IgD-negative memory B cell (primary cell): ENCODE measurements at regions not wholly inside any gene's neighbourhood (a gene's known extent, or its start where the extent isn't known, plus 50 kb on each side); places are given as distances from the start of the nearest gene placed in this dataset.

Experiments used
- H3K27ac Mint-ChIP-seq, 3 donors: one replicate each; pipeline ENCODE4 v1.8.0; 2020 to 2022; ENCODE audit warnings: mild to moderate bottlenecking in 3 of 3, mixed read lengths in 3 of 3, moderate library complexity in 1 of 3
- H3K27me3 Mint-ChIP-seq: one replicate; pipeline ENCODE4 v1.8.0; 2021; ENCODE audit warnings: mixed read lengths
- H3K36me3 Mint-ChIP-seq: one replicate; pipeline ENCODE4 v1.8.0; 2020; ENCODE audit warnings: mild to moderate bottlenecking, mixed read lengths
- H3K4me1 Mint-ChIP-seq, 3 donors: one replicate each; pipeline ENCODE4 v1.8.0; 2020 to 2022; ENCODE audit warnings: mixed read lengths in 3 of 3, mild to moderate bottlenecking in 1 of 3
- H3K4me3 Mint-ChIP-seq, 4 donors: one replicate each; pipeline ENCODE4 v1.8.0; 2020 to 2022; ENCODE audit warnings: mild to moderate bottlenecking in 4 of 4, mixed read lengths in 4 of 4, moderate library complexity in 3 of 4
- H3K9me3 Mint-ChIP-seq, 3 donors: one replicate each; pipeline ENCODE4 v1.8.0; 2020 to 2021; ENCODE audit warnings: mixed read lengths in 3 of 3, mild to moderate bottlenecking in 1 of 3

DNA sequence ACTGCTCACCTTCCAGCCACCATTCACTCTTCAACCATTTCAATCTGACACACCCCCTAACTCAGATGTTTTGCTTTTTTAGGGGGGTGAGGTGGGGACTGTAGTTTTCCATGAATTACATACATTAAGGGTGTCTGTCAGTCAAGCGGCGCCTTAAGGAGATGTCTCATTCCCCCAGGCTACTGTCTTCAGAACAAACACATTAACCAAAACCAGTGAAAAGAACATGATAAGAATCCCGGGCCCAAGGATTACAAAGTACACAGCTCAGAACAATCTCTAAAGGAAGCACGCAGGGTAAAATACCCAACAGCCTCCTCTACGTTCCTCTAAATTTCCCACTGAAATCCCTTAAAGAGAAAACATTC, 62.5 kb upstream of the IRF2 start:
- Mint-ChIP-seq H3K4me1 (peaks cover 34 to 40% (median 35%) of the 10 kb centered on the region in 3 donors), H3K36me3 (no peaks in the 10 kb centered on the region), H3K27me3 (no peaks in the 10 kb centered on the region), H3K27ac (peak overlapping the region; percentile 100), H3K4me3 (peak overlapping the region; percentile 97 to 99 (median 98)), H3K9me3 (no peaks in the 10 kb centered on the region)

DNA sequence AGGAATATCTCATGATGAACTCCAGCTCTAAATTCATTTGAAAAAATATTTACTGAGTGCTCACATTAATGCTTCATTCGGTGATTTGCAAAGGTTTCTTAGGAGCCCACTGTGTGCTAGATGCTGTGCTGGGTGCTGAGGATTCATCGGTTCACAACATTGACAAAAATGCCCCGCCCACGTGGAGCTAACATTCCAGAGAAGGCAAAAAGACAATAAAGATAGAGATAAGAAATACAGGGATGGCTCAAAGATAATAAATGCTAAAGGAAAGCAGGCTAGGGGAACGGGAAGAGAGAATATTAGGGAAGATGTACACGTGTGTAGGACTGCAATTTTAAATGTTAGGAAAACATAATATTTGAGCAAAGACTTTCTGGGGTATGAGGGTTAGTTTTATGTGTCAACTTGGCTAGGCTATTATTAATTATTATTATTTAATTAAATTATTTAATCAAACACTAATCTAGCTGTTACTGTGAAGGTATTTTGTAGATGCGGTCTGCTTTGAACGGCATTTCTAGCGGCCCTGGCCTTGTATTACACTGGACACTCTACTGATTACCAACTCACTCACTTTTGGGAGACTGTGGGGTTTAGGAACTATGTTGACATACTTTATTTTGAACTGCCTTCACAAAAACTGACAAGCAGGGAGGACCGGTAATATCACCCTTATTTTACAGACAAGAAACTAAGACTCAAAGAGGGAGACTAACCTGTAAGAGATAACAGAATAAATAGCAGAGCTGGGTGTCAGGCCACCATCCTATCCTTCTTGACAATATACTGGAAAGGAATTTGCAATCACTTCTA, 61.9 kb upstream of the IRF2 start:
- peaks cover 0 to 1% (median 0%) of the 10 kb centered on the region in 3 donors for H3K9me3 Mint-ChIP-seq
- H3K4me3 Mint-ChIP-seq = peak overlapping the region; percentile 97 to 99 (median 98)
- H3K4me1 Mint-ChIP-seq = peaks cover 37 to 40% (median 38%) of the 10 kb centered on the region in 3 donors
- H3K36me3 Mint-ChIP-seq = peaks cover 1% of the 10 kb centered on the region
- H3K27ac Mint-ChIP-seq = peak overlapping the region; percentile 100
- no peaks in the 10 kb centered on the region for H3K27me3 Mint-ChIP-seq

DNA sequence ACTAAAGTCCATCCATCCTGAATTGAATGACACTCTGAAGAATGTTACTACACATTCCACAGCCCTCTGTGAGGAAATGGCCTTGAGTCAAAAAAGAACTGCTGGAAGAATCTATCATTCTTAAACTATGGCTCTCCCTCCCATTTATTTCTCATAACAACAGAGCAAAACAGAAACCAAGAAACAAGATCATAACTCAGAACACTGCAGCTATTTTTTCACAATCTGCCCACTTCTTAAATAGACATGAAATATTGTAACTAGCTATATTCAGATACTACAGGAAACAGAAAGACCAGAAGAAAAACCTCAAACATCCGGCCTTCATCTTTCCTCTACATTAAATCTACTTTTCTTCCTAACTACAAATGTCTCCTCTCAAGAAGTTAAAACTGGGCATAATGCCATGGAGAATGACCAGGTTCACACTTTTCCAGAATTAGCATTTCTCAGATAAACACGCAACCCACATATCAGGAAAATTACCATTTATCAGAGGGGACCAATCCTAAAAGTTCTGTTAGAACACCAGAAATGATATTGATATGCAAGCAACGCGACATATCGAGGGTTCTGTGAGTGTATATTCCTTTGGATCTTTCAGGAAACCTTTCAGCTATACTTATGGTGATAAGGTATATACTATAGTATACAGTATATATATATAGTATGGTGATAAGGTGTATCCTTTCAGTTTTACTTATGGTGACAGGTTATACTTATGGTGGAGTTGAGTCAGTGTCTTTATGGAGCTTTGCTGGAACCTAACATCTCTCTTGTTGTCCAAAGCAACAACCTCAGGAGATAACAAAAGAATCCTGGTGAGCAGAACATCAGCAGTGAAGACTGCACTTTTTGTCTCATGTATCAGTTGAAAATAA, 60.4 kb upstream of the IRF2 start:
- Mint-ChIP-seq H3K36me3 (peaks cover 1% of the 10 kb centered on the region), H3K4me3 (peak overlapping the region; percentile 70 to 99 (median 92)), H3K4me1 (peaks cover 39 to 53% (median 47%) of the 10 kb centered on the region in 3 donors), H3K27ac (peak overlapping the region; percentile 92 to 100 (median 100)), H3K27me3 (no peaks in the 10 kb centered on the region), H3K9me3 (peaks cover 0 to 3% (median 0%) of the 10 kb centered on the region in 3 donors)

DNA sequence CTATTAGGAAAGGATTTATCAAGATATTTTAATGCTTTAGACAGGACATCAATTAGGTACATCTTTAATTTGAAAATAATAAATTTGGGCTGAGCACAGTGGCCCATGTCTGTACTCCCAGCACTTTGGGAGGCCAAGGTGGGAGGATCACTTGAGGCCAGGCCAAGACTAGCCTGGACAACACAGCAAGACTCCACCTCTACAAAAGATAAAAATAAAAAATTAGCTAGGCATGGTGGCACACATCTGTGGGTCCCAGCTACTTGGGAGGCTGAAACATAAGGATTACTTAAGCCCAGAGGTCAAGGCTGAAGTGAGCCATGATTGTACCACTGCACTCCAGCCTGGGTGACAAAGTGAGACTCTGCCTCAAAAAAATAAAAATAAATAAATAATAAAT, 59.6 kb upstream of the IRF2 start:
- Mint-ChIP-seq H3K27ac (peak overlapping the region; percentile 51 to 81 (median 76)), H3K9me3 (peaks cover 0 to 3% (median 0%) of the 10 kb centered on the region in 3 donors), H3K27me3 (no peaks in the 10 kb centered on the region), H3K4me3 (peak overlapping the region in 2 of 4 donors; percentile 52 to 64), H3K36me3 (peaks cover 1% of the 10 kb centered on the region), H3K4me1 (peaks cover 39 to 53% (median 46%) of the 10 kb centered on the region in 3 donors)

DNA sequence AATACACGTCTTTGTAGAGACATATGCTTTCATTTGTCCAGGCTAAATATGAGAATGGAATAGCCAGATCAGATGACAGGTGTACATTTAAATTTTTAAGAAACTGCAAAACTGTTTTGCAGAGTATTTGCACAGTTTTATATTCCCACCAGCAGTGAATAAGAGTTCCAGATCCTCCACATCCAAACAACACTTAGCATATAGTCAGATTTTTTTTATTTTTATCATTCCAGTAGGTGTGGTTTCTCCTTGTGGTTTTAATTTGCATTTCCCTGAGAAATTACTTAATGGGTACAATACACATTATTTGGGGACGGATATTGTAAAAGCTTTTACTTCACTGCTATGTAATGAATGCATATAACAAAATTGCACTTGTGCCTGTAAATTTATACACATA, 56.7 kb upstream of the IRF2 start:
- Mint-ChIP-seq H3K4me3 (peak overlapping the region in 1 of 4 donors; percentile 39), H3K27me3 (no peaks in the 10 kb centered on the region), H3K36me3 (peaks cover 4% of the 10 kb centered on the region), H3K9me3 (peaks cover 0 to 3% (median 0%) of the 10 kb centered on the region in 3 donors), H3K4me1 (peaks cover 34 to 49% (median 46%) of the 10 kb centered on the region in 3 donors), H3K27ac (peak overlapping the region in 1 of 3 donors; percentile 32)

DNA sequence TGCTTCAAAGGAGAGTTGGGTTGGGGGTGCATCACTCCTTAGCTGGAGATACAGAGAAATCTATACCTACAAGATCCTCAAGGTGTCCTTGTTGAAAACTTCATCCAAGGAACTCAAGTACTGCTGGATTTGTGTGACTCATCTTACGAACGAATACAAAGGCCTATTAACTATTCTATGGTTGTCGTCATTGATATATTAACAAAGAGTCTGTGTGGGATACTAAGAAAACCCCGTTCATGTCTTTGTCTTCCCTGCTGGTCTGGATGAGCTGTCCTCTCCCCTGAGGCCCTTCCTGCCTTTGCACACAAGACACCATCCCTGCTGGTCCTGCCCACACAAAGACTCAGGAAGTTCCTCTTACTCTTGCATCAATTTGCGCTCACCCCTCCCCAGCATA, 54.9 kb upstream of the IRF2 start:
- H3K27me3 Mint-ChIP-seq = no peaks in the 10 kb centered on the region
- H3K9me3 Mint-ChIP-seq = peaks cover 4 to 8% (median 6%) of the 10 kb centered on the region in 3 donors
- H3K27ac Mint-ChIP-seq = no peak overlapping the region
- H3K36me3 Mint-ChIP-seq = peaks cover 7% of the 10 kb centered on the region
- no peak overlapping the region for H3K4me3 Mint-ChIP-seq
- peaks cover 22 to 38% (median 30%) of the 10 kb centered on the region in 3 donors for H3K4me1 Mint-ChIP-seq

DNA sequence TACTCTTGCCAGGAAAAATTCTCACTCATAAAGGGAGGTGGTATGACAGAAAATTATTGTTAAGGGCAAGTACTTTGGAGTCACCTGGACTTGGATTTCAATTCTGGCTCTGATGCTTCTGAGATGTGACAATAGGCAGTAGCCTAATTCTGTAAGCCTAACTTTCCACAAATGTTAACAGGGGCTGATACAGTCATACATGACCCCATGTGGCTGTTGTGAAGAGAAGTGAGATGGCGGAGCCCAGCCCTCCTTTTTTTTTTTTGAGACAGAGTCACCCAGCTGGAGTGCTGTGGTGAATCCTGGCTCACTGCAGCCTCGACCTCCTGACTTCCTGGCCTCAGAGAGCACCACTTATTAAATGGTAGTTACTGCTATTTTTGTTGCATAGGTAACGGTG, 54.4 kb upstream of the IRF2 start:
- H3K4me3 Mint-ChIP-seq = no peak overlapping the region
- no peaks in the 10 kb centered on the region for H3K27me3 Mint-ChIP-seq
- peaks cover 7% of the 10 kb centered on the region for H3K36me3 Mint-ChIP-seq
- H3K9me3 Mint-ChIP-seq = peaks cover 4 to 9% (median 6%) of the 10 kb centered on the region in 3 donors
- H3K4me1 Mint-ChIP-seq = peaks cover 21 to 39% (median 29%) of the 10 kb centered on the region in 3 donors
- no peak overlapping the region for H3K27ac Mint-ChIP-seq

DNA sequence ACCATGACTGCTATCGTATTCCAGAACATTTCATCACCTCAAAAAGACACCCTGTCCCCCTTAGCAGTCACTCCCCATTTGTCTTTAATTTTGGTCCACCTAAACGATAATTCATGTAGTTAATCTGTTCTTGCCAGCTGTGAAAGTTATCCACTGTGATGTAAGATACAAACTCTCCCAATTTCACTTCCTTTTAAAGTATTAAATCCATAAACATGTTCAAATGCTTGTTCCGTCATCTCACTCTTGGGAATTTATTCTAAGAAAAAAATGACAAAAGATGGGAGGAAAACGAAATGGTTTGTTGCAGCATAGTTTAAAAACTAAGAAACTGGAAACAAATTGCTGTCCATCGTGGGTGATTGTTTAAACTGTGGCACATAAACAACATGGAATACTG, 53.7 kb upstream of the IRF2 start:
- Mint-ChIP-seq H3K27me3 (no peaks in the 10 kb centered on the region), H3K27ac (no peak overlapping the region), H3K36me3 (peaks cover 7% of the 10 kb centered on the region), H3K9me3 (peaks cover 6 to 11% (median 6%) of the 10 kb centered on the region in 3 donors), H3K4me3 (peak overlapping the region in 1 of 4 donors; percentile 25), H3K4me1 (peaks cover 16 to 34% (median 23%) of the 10 kb centered on the region in 3 donors)

DNA sequence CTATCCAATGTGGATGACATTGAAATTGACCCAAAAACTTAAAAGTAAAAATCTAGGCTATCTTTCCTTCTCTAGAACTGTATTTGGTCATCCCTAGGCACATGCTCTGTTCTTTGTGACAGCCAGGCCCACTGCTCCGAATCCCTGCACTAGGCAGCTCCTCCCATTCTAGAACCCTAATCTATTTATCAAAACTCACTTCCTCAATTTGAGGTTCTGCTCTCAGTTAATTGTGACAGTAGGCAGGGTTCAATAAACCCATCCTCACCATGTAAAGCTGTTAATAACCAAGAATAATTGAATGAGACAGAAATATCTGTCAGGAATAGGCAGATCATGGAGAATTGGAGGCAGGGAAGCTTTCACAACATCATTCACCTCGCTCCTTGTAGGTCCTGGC, 51.9 kb upstream of the IRF2 start:
- Mint-ChIP-seq H3K9me3 (peaks cover 6 to 10% (median 6%) of the 10 kb centered on the region in 3 donors), H3K4me3 (no peak overlapping the region), H3K27me3 (no peaks in the 10 kb centered on the region), H3K4me1 (peaks cover 13 to 34% (median 18%) of the 10 kb centered on the region in 3 donors), H3K27ac (no peak overlapping the region), H3K36me3 (peaks cover 9% of the 10 kb centered on the region)
